ENCODE measurements at regions not wholly inside any gene's neighbourhood (a gene's known extent, or its start where the extent isn't known, plus 50 kb on each side); places are given as distances from the start of the nearest gene placed in this dataset.
"Not testable (repeated sequence)": the region's sequence is repeated elsewhere in the genome, so short reads cannot be mapped to it uniquely, and the experiment has no call there.

DNA sequence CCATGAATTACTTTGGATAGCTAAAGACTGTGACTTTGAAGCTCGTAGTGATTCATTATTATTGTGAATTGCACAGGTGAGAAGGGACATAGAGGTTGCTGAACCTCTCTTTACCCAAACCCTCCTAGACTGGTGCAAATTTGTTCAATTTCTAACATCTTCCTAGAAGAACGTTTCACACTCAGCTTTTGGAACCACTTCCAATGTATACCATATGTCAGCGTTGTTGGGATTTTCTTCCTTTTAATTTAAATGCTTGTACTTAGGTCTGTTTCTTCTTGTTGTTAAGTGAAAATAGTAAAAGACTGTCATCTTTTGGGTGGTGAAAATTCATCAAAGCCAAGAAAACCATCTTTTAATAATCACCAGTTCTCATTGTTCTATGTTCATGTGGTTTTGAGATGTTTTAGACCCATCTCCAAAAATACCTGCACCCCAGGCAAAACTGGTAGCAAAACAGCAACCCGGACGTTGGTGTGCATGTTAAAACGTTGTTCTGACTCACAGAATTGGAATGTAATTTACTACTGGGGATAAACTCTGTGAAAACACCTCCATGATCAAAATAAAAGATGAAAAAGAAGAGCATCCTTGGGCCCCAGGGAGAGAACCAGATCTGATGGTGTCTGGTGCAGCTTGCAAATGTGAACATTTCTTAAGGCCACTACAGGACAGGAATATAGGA is 238.3 kb downstream of the NPR3 start:
- POLR2A ChIA-PET (ENCODE audit: unreplicated experiment), result interaction anchor here (0.5 kb wide), 1 partner anchor 1059 kb away, joined by 3 read pairs; no protein-coding TSS in a partner anchor
- Histone ChIP-seq H3K27ac (no peak overlapping the region), H3K4me2 (no peak overlapping the region), H3K4me1 (replicated peaks; ENCODE audit: insufficient read depth) (no peaks in the 10 kb centered on the region), H3K9me3 (ENCODE audit: insufficient read depth, low read depth) (no peaks in the 10 kb centered on the region), H2AFZ (no peak overlapping the region), H3K27me3 (ENCODE audit: insufficient read depth, low read depth) (no peaks in the 10 kb centered on the region; the same call in 1 of the 2 replicates), H4K20me1 (ENCODE audit: insufficient read depth) (no peaks in the 10 kb centered on the region), H3K36me3 (ENCODE audit: low read depth) (no peaks in the 10 kb centered on the region), H3K79me2 (ENCODE audit: low read depth) (no peaks in the 10 kb centered on the region), H3K9me2 (ENCODE audit: insufficient read depth) (no peaks in the 10 kb centered on the region), H3F3A (ENCODE audit: insufficient read depth, low read depth) (no peaks in the 10 kb centered on the region), H3K4me3 (no peak overlapping the region)
- BruUV-seq (replicated peaks), result no TSS peak
- no peak for DNase-seq
- TF ChIP-seq, protein P1, sequence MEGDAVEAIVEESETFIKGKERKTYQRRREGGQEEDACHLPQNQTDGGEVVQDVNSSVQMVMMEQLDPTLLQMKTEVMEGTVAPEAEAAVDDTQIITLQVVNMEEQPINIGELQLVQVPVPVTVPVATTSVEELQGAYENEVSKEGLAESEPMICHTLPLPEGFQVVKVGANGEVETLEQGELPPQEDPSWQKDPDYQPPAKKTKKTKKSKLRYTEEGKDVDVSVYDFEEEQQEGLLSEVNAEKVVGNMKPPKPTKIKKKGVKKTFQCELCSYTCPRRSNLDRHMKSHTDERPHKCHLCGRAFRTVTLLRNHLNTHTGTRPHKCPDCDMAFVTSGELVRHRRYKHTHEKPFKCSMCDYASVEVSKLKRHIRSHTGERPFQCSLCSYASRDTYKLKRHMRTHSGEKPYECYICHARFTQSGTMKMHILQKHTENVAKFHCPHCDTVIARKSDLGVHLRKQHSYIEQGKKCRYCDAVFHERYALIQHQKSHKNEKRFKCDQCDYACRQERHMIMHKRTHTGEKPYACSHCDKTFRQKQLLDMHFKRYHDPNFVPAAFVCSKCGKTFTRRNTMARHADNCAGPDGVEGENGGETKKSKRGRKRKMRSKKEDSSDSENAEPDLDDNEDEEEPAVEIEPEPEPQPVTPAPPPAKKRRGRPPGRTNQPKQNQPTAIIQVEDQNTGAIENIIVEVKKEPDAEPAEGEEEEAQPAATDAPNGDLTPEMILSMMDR (conservative IDR thresholded peaks at IDR 0.05), result no peak
- no peak for TF ChIP-seq EZH2 (IDR thresholded peaks at IDR 0.05; ENCODE audit: low read depth)
- CTCF ChIA-PET, result no interaction called here
- intact Hi-C loops (cut with micrococcal nuclease; ENCODE audit: unreplicated experiment), result no loop called here

DNA sequence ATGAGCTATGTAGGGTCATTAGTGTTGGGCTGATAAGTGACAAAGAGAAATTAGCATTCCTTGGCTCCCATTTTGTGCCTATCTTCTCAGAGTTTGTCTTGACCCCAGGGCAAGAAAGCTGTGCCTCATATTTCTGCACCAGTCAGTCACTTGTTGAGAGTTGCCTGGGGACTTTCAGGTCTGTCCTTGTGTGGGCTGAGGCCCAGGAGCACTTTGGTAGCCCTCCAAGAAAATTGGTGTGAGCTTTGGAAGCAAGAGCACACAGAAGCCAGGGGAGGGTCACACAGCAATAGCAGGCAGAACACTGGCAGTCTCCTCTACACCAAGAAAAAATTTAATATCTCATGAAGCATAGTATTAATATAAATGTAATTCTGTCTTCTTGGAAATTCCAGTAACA is 239.9 kb downstream of the NPR3 start:
- no peak for DNase-seq

DNA sequence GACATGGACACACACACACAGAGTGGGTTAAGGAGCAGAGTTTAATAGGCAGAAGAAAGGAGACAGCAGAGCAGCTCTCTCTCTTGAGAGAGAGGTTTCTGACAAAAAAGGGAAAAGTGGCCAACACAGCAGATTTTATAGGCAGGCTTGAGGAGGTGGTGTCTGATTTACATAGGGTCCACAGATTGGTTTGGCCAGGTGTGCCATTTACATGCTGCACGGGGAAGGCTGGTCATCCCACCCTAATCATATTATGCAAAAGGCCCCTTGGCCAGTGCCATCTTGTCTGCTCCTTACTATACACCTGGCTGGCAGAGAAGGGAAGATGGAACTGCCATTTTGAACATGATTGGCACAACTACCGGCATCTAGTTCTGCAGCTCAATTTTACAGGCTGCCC is 240.8 kb downstream of the NPR3 start:
- no peak for TF ChIP-seq EZH2 (IDR thresholded peaks at IDR 0.05; ENCODE audit: low read depth)
- TF ChIP-seq, protein P1 (conservative IDR thresholded peaks at IDR 0.05), result no peak
- POLR2A ChIA-PET (ENCODE audit: unreplicated experiment), result no interaction called here
- H3K4me2 ChIP-seq, result no peak overlapping the region
- H4K20me1 ChIP-seq (ENCODE audit: insufficient read depth), result no peaks in the 10 kb centered on the region
- H3K27ac ChIP-seq, result no peak overlapping the region
- no peaks in the 10 kb centered on the region for H3K9me3 ChIP-seq (ENCODE audit: insufficient read depth, low read depth)
- intact Hi-C loops (cut with micrococcal nuclease; ENCODE audit: unreplicated experiment), result no loop called here
- no peak for DNase-seq
- H3K4me1 ChIP-seq (replicated peaks; ENCODE audit: insufficient read depth), result no peaks in the 10 kb centered on the region
- no peaks in the 10 kb centered on the region for H3K79me2 ChIP-seq (ENCODE audit: low read depth)
- BruUV-seq (replicated peaks), result no TSS peak
- no peaks in the 10 kb centered on the region; the same call in 1 of the 2 replicates for H3K27me3 ChIP-seq (ENCODE audit: insufficient read depth, low read depth)
- CTCF ChIA-PET, result no interaction called here
- no peak overlapping the region for H2AFZ ChIP-seq
- no peaks in the 10 kb centered on the region for H3F3A ChIP-seq (ENCODE audit: insufficient read depth, low read depth)
- no peaks in the 10 kb centered on the region for H3K9me2 ChIP-seq (ENCODE audit: insufficient read depth)
- H3K4me3 ChIP-seq, result no peak overlapping the region
- no peaks in the 10 kb centered on the region for H3K36me3 ChIP-seq (ENCODE audit: low read depth)

More for the DNA sequence above, 239.9 kb downstream of the NPR3 start:
- TF ChIP-seq, protein P1 (conservative IDR thresholded peaks at IDR 0.05), result no peak
- TF ChIP-seq EZH2 (IDR thresholded peaks at IDR 0.05; ENCODE audit: low read depth), result no peak
- ChIA-PET CTCF (no interaction called here), POLR2A (ENCODE audit: unreplicated experiment) (interaction anchor here (0.7 kb wide), 1 partner anchor 141 kb away, joined by 3 read pairs; no protein-coding TSS in a partner anchor)
- H3K9me2 ChIP-seq (ENCODE audit: insufficient read depth), result no peaks in the 10 kb centered on the region
- no peaks in the 10 kb centered on the region for H3K79me2 ChIP-seq (ENCODE audit: low read depth)
- no peaks in the 10 kb centered on the region for H3K36me3 ChIP-seq (ENCODE audit: low read depth)
- H3K4me3 ChIP-seq, result no peak overlapping the region
- no TSS peak for BruUV-seq (replicated peaks)
- no peaks in the 10 kb centered on the region; the same call in 1 of the 2 replicates for H3K27me3 ChIP-seq (ENCODE audit: insufficient read depth, low read depth)
- intact Hi-C loops (cut with micrococcal nuclease; ENCODE audit: unreplicated experiment), result no loop called here
- no peak overlapping the region for H3K27ac ChIP-seq
- H2AFZ ChIP-seq, result no peak overlapping the region
- H3K4me2 ChIP-seq, result no peak overlapping the region
- no peaks in the 10 kb centered on the region for H4K20me1 ChIP-seq (ENCODE audit: insufficient read depth)
- no peaks in the 10 kb centered on the region for H3F3A ChIP-seq (ENCODE audit: insufficient read depth, low read depth)
- no peaks in the 10 kb centered on the region for H3K9me3 ChIP-seq (ENCODE audit: insufficient read depth, low read depth)
- H3K4me1 ChIP-seq (replicated peaks; ENCODE audit: insufficient read depth), result no peaks in the 10 kb centered on the region

DNA sequence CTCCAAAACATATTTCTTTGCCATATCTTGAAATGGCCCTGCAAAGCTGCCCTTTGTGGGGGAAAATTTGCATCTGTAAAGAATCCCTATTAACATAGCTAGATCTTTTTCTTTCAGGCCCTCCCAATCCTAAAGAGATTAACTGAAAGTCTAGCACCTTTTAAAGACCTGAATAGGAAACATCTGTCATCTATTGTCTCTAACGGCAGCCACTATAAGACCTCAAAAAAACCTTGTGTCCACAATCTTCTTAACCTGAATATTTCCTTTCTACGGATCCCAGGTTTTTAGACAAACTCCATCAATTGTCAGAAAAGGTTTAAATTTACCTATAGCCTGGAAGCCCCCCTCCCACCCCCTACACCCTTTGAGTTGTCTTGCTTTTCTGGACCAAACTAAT is 241.3 kb downstream of the NPR3 start:
- H2AFZ ChIP-seq; H3K4me1 ChIP-seq (replicated peaks; ENCODE audit: insufficient read depth); POLR2A ChIA-PET (ENCODE audit: unreplicated experiment); H3K27me3 ChIP-seq (ENCODE audit: insufficient read depth, low read depth); H3K9me3 ChIP-seq (ENCODE audit: insufficient read depth, low read depth); H3K27ac ChIP-seq; H4K20me1 ChIP-seq (ENCODE audit: insufficient read depth); H3K36me3 ChIP-seq (ENCODE audit: low read depth); H3K4me3 ChIP-seq; H3K79me2 ChIP-seq (ENCODE audit: low read depth); H3K4me2 ChIP-seq; BruUV-seq (replicated peaks); H3K9me2 ChIP-seq (ENCODE audit: insufficient read depth); DNase-seq; H3F3A ChIP-seq (ENCODE audit: insufficient read depth, low read depth); intact Hi-C loops (cut with micrococcal nuclease; ENCODE audit: unreplicated experiment); CTCF ChIA-PET: not testable (repeated sequence)
